GM23338 (cell line): ENCODE measurements at regions not wholly inside any gene's neighbourhood (a gene's known extent, or its start where the extent isn't known, plus 50 kb on each side); places are given as distances from the start of the nearest gene placed in this dataset.

Experiments used
- ATAC-seq: fragments of 200-7000 bp; cut with Tn5 transposase; 3 replicates; pipeline ENCODE4 v1.9.1; 2020
- DNase-seq: peaks from one replicate; pipeline ENCODE4 v3.0.0-alpha.2; 2015; ENCODE audit warnings: low spot score
- H2AFZ ChIP-seq: fragments of 200-600 bp; sonication (generic); 2 replicates; pipeline ENCODE4 v1.8.0; 2016; ENCODE audit warnings: antibody characterized with exemption, mild to moderate bottlenecking, moderate library complexity
- H3F3A ChIP-seq: fragments of 200-600 bp; sonication (generic); replicated peaks from 2 replicates; pipeline ENCODE4 v1.8.0; 2017; ENCODE audit warnings: antibody characterized with exemption, mixed run types, low read depth
- H3K27ac ChIP-seq: fragments of 200-600 bp; sonication (generic); 2 replicates; pipeline ENCODE4 v1.6.1; 2016; ENCODE audit warnings: low read depth
- H3K27me3 ChIP-seq: fragments of 200-600 bp; sonication (generic); 2 replicates; pipeline ENCODE4 v1.8.0; 2016; ENCODE audit warnings: mild to moderate bottlenecking, mixed run types, moderate library complexity; ENCODE audit not compliant: insufficient read depth
- H3K36me3 ChIP-seq: fragments of 200-600 bp; sonication (generic); 2 replicates; pipeline ENCODE4 v1.8.0; 2016; ENCODE audit warnings: mild to moderate bottlenecking; ENCODE audit not compliant: insufficient read depth
- H3K4me1 ChIP-seq: fragments of 200-600 bp; sonication (generic); 2 replicates; pipeline ENCODE4 v1.8.0; 2016; ENCODE audit warnings: mild to moderate bottlenecking, moderate library complexity; ENCODE audit not compliant: insufficient read depth
- H3K4me2 ChIP-seq: fragments of 200-600 bp; sonication (generic); 2 replicates; pipeline ENCODE4 v1.7.1; 2017; ENCODE audit warnings: mixed run types
- H3K4me3 ChIP-seq: fragments of 200-600 bp; sonication (generic); 2 replicates; pipeline ENCODE4 v1.6.1; 2016; ENCODE audit warnings: mixed run types
- H3K79me2 ChIP-seq: fragments of 200-600 bp; sonication (generic); replicated peaks from 2 replicates; pipeline ENCODE4 v1.8.0; 2017; ENCODE audit warnings: mild to moderate bottlenecking; ENCODE audit not compliant: insufficient read depth
- H3K9me2 ChIP-seq: fragments of 200-600 bp; sonication (generic); 2 replicates; pipeline ENCODE4 v1.8.0; 2017; ENCODE audit not compliant: insufficient read depth
- H4K20me1 ChIP-seq: fragments of 200-600 bp; sonication (generic); replicated peaks from 2 replicates; pipeline ENCODE4 v1.8.0; 2017; ENCODE audit warnings: mild to moderate bottlenecking; ENCODE audit not compliant: insufficient read depth
- H3K27ac Mint-ChIP-seq: 2 replicates; pipeline ENCODE4 v1.8.0; 2020; ENCODE audit warnings: inconsistent platforms, mild to moderate bottlenecking, moderate library complexity, mixed read lengths
- H3K27me3 Mint-ChIP-seq: 3 replicates; pipeline ENCODE4 v1.8.0; 2022; ENCODE audit warnings: low read depth, mild to moderate bottlenecking, moderate library complexity, mixed read lengths, inconsistent platforms; ENCODE audit not compliant: insufficient read depth, poor library complexity
- H3K36me3 Mint-ChIP-seq: 3 replicates; pipeline ENCODE4 v1.8.0; 2021; ENCODE audit warnings: low read depth, mild to moderate bottlenecking, inconsistent platforms, moderate library complexity, mixed read lengths
- H3K4me1 Mint-ChIP-seq: 3 replicates; pipeline ENCODE4 v1.8.0; 2020; ENCODE audit warnings: mild to moderate bottlenecking, inconsistent platforms, mixed read lengths
- H3K4me3 Mint-ChIP-seq: 3 replicates; pipeline ENCODE4 v1.8.0; 2021; ENCODE audit warnings: moderate library complexity, mild to moderate bottlenecking, inconsistent platforms, mixed read lengths
- H3K9me3 Mint-ChIP-seq: 3 replicates; pipeline ENCODE4 v1.8.0; 2020; ENCODE audit warnings: moderate library complexity, mild to moderate bottlenecking, inconsistent platforms, mixed read lengths
- CREB1 ChIP-seq: fragments of 250-450 bp; sonication (Bioruptor Pico); IDR thresholded peaks from 2 replicates; pipeline ENCODE4 v1.5.0; 2020; ENCODE audit warnings: low read depth, mild to moderate bottlenecking, moderate library complexity
- EZH2 ChIP-seq: fragments of 200-600 bp; sonication (generic); IDR thresholded peaks from one replicate; pipeline ENCODE4 v1.8.0; 2017; ENCODE audit warnings: antibody characterized with exemption, mild to moderate bottlenecking, low read depth; ENCODE audit not compliant: unreplicated experiment
- EZH2phosphoT487 ChIP-seq: fragments of 200-600 bp; sonication (generic); IDR thresholded peaks from one replicate; pipeline ENCODE4 v1.8.1; 2018; ENCODE audit warnings: antibody characterized with exemption; ENCODE audit not compliant: unreplicated experiment
- JUNB ChIP-seq: IDR thresholded peaks from one replicate; pipeline ENCODE4 v1.6.1; 2016; ENCODE audit warnings: antibody characterized with exemption; ENCODE audit not compliant: unreplicated experiment
- NANOG ChIP-seq: IDR thresholded peaks from 2 replicates; pipeline ENCODE4 v1.6.1; 2016; ENCODE audit warnings: antibody characterized with exemption, borderline replicate concordance
- POLR2AphosphoS5 ChIP-seq: IDR thresholded peaks from 2 replicates; pipeline ENCODE4 v1.6.1; 2016; ENCODE audit warnings: antibody characterized with exemption, low read depth
- STAT1 ChIP-seq: IDR thresholded peaks from one replicate; pipeline ENCODE4 v1.6.1; 2016; ENCODE audit warnings: antibody characterized with exemption; ENCODE audit not compliant: unreplicated experiment
- ZNF114 ChIP-seq: fragments of 250-450 bp; sonication (Bioruptor Pico); IDR thresholded peaks from 2 replicates; pipeline ENCODE4 v1.5.0; 2020; ENCODE audit warnings: mild to moderate bottlenecking, moderate library complexity
- ZNF331 ChIP-seq: fragments of 250-450 bp; sonication (Bioruptor Pico); IDR thresholded peaks from 2 replicates; pipeline ENCODE4 v1.5.0; 2020; ENCODE audit warnings: low read depth, mild to moderate bottlenecking, moderate library complexity
- ZNF462 ChIP-seq: fragments of 250-450 bp; sonication (Bioruptor Pico); IDR thresholded peaks from 2 replicates; pipeline ENCODE4 v1.5.0; 2020; ENCODE audit warnings: mild to moderate bottlenecking, moderate library complexity
- TF ChIP-seq, protein P1 (sequence below), 2 experiments: fragments of 200-600 bp in 1 of 2; sonication (generic) in 1 of 2; conservative IDR thresholded peaks; 2 replicates each; pipeline versions ENCODE4 v1.5.1 to v1.6.1; 2016 to 2017; ENCODE audit warnings: antibody characterized with exemption in 2 of 2, low read depth in 2 of 2, mild to moderate bottlenecking in 2 of 2, moderate library complexity in 1 of 2
- TF ChIP-seq, protein P2 (sequence below): IDR thresholded peaks from 2 replicates; pipeline ENCODE4 v1.6.1; 2016; ENCODE audit warnings: antibody characterized with exemption
- TF ChIP-seq, protein P3 (sequence below): IDR thresholded peaks from one replicate; pipeline ENCODE4 v1.6.1; 2018; ENCODE audit warnings: antibody characterized with exemption; ENCODE audit not compliant: unreplicated experiment

DNA sequence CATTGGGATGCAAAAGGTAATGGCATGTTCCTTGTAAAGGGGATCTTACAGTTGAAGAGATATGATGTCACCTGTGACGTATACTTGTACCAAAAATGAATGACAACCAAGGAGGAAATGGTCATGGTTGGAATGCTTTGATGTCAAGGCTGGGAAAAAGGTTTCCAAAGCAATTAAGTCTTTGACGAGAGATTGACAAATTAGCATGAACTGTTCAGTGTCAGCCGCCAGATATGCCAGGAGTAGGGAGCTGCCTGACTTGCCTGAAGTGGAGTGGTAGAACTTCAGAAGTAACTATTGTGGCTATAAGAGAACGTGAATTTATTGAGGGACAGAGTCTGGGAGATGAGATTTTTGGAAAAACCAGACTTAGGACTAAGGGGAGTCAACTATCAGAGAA lies 88.1 kb downstream of the SEPTIN7 start:
- H3K27me3 ChIP-seq = no peaks in the 10 kb centered on the region
- H3K4me1 Mint-ChIP-seq = peaks cover 12% of the 10 kb centered on the region; the same call in 2 of the 3 replicates
- H3K36me3 Mint-ChIP-seq = peaks cover 22% of the 10 kb centered on the region; the same call in 2 of the 3 replicates
- H3K36me3 ChIP-seq = no peaks in the 10 kb centered on the region; the same call in none of the 2 replicates
- DNase-seq = no peak
- no peaks in the 10 kb centered on the region; the same call in 2 of the 3 replicates for H3K9me3 Mint-ChIP-seq
- no peaks in the 10 kb centered on the region for H3K9me2 ChIP-seq
- H3K27me3 Mint-ChIP-seq = no peaks in the 10 kb centered on the region
- peaks cover 8% of the 10 kb centered on the region for H3K4me1 ChIP-seq
- no peak overlapping the region for H2AFZ ChIP-seq
- no peak overlapping the region for H3K4me3 ChIP-seq
- no peak overlapping the region for H3K27ac ChIP-seq
- ATAC-seq = no peak
- H3K27ac Mint-ChIP-seq = no peak overlapping the region
- TF ChIP-seq POLR2AphosphoS5 (no peak), NANOG (no peak), JUNB (no peak), EZH2 (no peak), ZNF114 (no peak), CREB1 (CRISPR knock-in tag) (no peak), ZNF462 (CRISPR knock-in tag) (no peak), EZH2phosphoT487 (no peak), STAT1 (no peak), ZNF331 (no peak)
- TF ChIP-seq, protein P1, sequence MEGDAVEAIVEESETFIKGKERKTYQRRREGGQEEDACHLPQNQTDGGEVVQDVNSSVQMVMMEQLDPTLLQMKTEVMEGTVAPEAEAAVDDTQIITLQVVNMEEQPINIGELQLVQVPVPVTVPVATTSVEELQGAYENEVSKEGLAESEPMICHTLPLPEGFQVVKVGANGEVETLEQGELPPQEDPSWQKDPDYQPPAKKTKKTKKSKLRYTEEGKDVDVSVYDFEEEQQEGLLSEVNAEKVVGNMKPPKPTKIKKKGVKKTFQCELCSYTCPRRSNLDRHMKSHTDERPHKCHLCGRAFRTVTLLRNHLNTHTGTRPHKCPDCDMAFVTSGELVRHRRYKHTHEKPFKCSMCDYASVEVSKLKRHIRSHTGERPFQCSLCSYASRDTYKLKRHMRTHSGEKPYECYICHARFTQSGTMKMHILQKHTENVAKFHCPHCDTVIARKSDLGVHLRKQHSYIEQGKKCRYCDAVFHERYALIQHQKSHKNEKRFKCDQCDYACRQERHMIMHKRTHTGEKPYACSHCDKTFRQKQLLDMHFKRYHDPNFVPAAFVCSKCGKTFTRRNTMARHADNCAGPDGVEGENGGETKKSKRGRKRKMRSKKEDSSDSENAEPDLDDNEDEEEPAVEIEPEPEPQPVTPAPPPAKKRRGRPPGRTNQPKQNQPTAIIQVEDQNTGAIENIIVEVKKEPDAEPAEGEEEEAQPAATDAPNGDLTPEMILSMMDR (conservative IDR thresholded peaks at IDR 0.05; ENCODE audit: low read depth in 2 of 2) = no peak
- TF ChIP-seq, protein P2, sequence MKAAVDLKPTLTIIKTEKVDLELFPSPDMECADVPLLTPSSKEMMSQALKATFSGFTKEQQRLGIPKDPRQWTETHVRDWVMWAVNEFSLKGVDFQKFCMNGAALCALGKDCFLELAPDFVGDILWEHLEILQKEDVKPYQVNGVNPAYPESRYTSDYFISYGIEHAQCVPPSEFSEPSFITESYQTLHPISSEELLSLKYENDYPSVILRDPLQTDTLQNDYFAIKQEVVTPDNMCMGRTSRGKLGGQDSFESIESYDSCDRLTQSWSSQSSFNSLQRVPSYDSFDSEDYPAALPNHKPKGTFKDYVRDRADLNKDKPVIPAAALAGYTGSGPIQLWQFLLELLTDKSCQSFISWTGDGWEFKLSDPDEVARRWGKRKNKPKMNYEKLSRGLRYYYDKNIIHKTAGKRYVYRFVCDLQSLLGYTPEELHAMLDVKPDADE = no peak
- TF ChIP-seq, protein P3, sequence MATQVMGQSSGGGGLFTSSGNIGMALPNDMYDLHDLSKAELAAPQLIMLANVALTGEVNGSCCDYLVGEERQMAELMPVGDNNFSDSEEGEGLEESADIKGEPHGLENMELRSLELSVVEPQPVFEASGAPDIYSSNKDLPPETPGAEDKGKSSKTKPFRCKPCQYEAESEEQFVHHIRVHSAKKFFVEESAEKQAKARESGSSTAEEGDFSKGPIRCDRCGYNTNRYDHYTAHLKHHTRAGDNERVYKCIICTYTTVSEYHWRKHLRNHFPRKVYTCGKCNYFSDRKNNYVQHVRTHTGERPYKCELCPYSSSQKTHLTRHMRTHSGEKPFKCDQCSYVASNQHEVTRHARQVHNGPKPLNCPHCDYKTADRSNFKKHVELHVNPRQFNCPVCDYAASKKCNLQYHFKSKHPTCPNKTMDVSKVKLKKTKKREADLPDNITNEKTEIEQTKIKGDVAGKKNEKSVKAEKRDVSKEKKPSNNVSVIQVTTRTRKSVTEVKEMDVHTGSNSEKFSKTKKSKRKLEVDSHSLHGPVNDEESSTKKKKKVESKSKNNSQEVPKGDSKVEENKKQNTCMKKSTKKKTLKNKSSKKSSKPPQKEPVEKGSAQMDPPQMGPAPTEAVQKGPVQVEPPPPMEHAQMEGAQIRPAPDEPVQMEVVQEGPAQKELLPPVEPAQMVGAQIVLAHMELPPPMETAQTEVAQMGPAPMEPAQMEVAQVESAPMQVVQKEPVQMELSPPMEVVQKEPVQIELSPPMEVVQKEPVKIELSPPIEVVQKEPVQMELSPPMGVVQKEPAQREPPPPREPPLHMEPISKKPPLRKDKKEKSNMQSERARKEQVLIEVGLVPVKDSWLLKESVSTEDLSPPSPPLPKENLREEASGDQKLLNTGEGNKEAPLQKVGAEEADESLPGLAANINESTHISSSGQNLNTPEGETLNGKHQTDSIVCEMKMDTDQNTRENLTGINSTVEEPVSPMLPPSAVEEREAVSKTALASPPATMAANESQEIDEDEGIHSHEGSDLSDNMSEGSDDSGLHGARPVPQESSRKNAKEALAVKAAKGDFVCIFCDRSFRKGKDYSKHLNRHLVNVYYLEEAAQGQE = no peak
- H3K4me3 Mint-ChIP-seq = no peak overlapping the region
- H4K20me1 ChIP-seq = no peaks in the 10 kb centered on the region; the same call in 1 of the 2 replicates
- H3K4me2 ChIP-seq = no peak overlapping the region
- no peaks in the 10 kb centered on the region for H3K79me2 ChIP-seq
- no peaks in the 10 kb centered on the region for H3F3A ChIP-seq
